Chondrocyte (in vitro differentiated cells): ENCODE measurements at regions not wholly inside any gene's neighbourhood (a gene's known extent, or its start where the extent isn't known, plus 50 kb on each side); places are given as distances from the start of the nearest gene placed in this dataset.

Experiments used
- DNase-seq: peaks from one replicate; pipeline ENCODE4 v3.0.0; 2021; ENCODE audit warnings: mixed read lengths, low spot score
- H3K27ac Mint-ChIP-seq: one replicate; pipeline ENCODE4 v1.8.0; 2021; ENCODE audit warnings: mild to moderate bottlenecking, moderate library complexity, mixed read lengths; ENCODE audit not compliant: unreplicated experiment
- H3K27me3 Mint-ChIP-seq: 2 replicates; pipeline ENCODE4 v1.8.0; 2021; ENCODE audit warnings: low read depth, mixed read lengths
- H3K36me3 Mint-ChIP-seq: 2 replicates; pipeline ENCODE4 v1.8.0; 2021; ENCODE audit warnings: low read depth, mixed read lengths
- H3K4me1 Mint-ChIP-seq: 2 replicates; pipeline ENCODE4 v1.8.0; 2021; ENCODE audit warnings: low read depth, mild to moderate bottlenecking, mixed read lengths
- H3K4me3 Mint-ChIP-seq: one replicate; pipeline ENCODE4 v1.8.0; 2021; ENCODE audit warnings: mild to moderate bottlenecking, moderate library complexity, mixed read lengths; ENCODE audit not compliant: unreplicated experiment
- H3K9me3 Mint-ChIP-seq: 2 replicates; pipeline ENCODE4 v1.8.0; 2021; ENCODE audit warnings: low read depth, mixed read lengths
- CTCF ChIP-seq: fragments of 200-600 bp; sonication (generic); IDR thresholded peaks from 2 replicates; pipeline ENCODE4 v1.5.0; 2021; ENCODE audit warnings: antibody characterized with exemption, mild to moderate bottlenecking, moderate library complexity

- Mint-ChIP-seq H3K9me3 (no peaks in the 10 kb centered on the region), H3K36me3 (no peaks in the 10 kb centered on the region), H3K27me3 (no peaks in the 10 kb centered on the region), H3K27ac (no peak overlapping the region), H3K4me3 (no peak overlapping the region), H3K4me1 (peaks cover 7% of the 10 kb centered on the region)
- no peak for DNase-seq
- TF ChIP-seq CTCF = no peak
These were observed 113.9 kb downstream of the UTP18 start for GRCh38 chr17:51374209-51374608.

GRCh38 chr17:51375771-51376170, 115.4 kb downstream of the UTP18 start:
- H3K4me3 Mint-ChIP-seq = no peak overlapping the region
- DNase-seq = no peak
- H3K27ac Mint-ChIP-seq = no peak overlapping the region
- H3K36me3 Mint-ChIP-seq = no peaks in the 10 kb centered on the region
- no peak for TF ChIP-seq CTCF
- peaks cover 3% of the 10 kb centered on the region for H3K27me3 Mint-ChIP-seq
- H3K9me3 Mint-ChIP-seq = no peaks in the 10 kb centered on the region
- H3K4me1 Mint-ChIP-seq = peaks cover 7% of the 10 kb centered on the region

GRCh38 chr17:51376739-51377138, 116.4 kb downstream of the UTP18 start:
- DNase-seq = no peak
- Mint-ChIP-seq H3K27ac (no peak overlapping the region), H3K4me1 (peaks cover 5% of the 10 kb centered on the region), H3K36me3 (no peaks in the 10 kb centered on the region), H3K9me3 (no peaks in the 10 kb centered on the region), H3K4me3 (no peak overlapping the region), H3K27me3 (peaks cover 3% of the 10 kb centered on the region)
- TF ChIP-seq CTCF = no peak

GRCh38 chr17:51381262-51381661, 120.9 kb downstream of the UTP18 start:
- Mint-ChIP-seq H3K27ac (no peak overlapping the region), H3K4me1 (no peaks in the 10 kb centered on the region), H3K9me3 (no peaks in the 10 kb centered on the region), H3K27me3 (peaks cover 3% of the 10 kb centered on the region), H3K4me3 (no peak overlapping the region), H3K36me3 (no peaks in the 10 kb centered on the region)
- DNase-seq = no peak
- no peak for TF ChIP-seq CTCF

GRCh38 chr17:51385208-51385607, 124.9 kb downstream of the UTP18 start:
- H3K27ac Mint-ChIP-seq = no peak overlapping the region
- no peak for TF ChIP-seq CTCF
- no peak overlapping the region for H3K4me3 Mint-ChIP-seq
- no peaks in the 10 kb centered on the region for H3K9me3 Mint-ChIP-seq
- no peaks in the 10 kb centered on the region for H3K4me1 Mint-ChIP-seq
- no peaks in the 10 kb centered on the region for H3K36me3 Mint-ChIP-seq
- H3K27me3 Mint-ChIP-seq = peaks cover 11% of the 10 kb centered on the region
- DNase-seq = no peak
